GM23338 (cell line): ENCODE measurements at regions not wholly inside any gene's neighbourhood (a gene's known extent, or its start where the extent isn't known, plus 50 kb on each side); places are given as distances from the start of the nearest gene placed in this dataset.

ENCODE experiments used
- ATAC-seq: fragments of 200-7000 bp; cut with Tn5 transposase; 3 replicates; pipeline ENCODE4 v1.9.1; 2020
- DNase-seq: peaks from one replicate; pipeline ENCODE4 v3.0.0-alpha.2; 2015; ENCODE audit warnings: low spot score
- H2AFZ ChIP-seq: fragments of 200-600 bp; sonication (generic); 2 replicates; pipeline ENCODE4 v1.8.0; 2016; ENCODE audit warnings: antibody characterized with exemption, mild to moderate bottlenecking, moderate library complexity
- H3F3A ChIP-seq: fragments of 200-600 bp; sonication (generic); replicated peaks from 2 replicates; pipeline ENCODE4 v1.8.0; 2017; ENCODE audit warnings: antibody characterized with exemption, mixed run types, low read depth
- H3K27ac ChIP-seq: fragments of 200-600 bp; sonication (generic); 2 replicates; pipeline ENCODE4 v1.6.1; 2016; ENCODE audit warnings: low read depth
- H3K27me3 ChIP-seq: fragments of 200-600 bp; sonication (generic); 2 replicates; pipeline ENCODE4 v1.8.0; 2016; ENCODE audit warnings: mild to moderate bottlenecking, mixed run types, moderate library complexity; ENCODE audit not compliant: insufficient read depth
- H3K36me3 ChIP-seq: fragments of 200-600 bp; sonication (generic); 2 replicates; pipeline ENCODE4 v1.8.0; 2016; ENCODE audit warnings: mild to moderate bottlenecking; ENCODE audit not compliant: insufficient read depth
- H3K4me1 ChIP-seq: fragments of 200-600 bp; sonication (generic); 2 replicates; pipeline ENCODE4 v1.8.0; 2016; ENCODE audit warnings: mild to moderate bottlenecking, moderate library complexity; ENCODE audit not compliant: insufficient read depth
- H3K4me2 ChIP-seq: fragments of 200-600 bp; sonication (generic); 2 replicates; pipeline ENCODE4 v1.7.1; 2017; ENCODE audit warnings: mixed run types
- H3K4me3 ChIP-seq: fragments of 200-600 bp; sonication (generic); 2 replicates; pipeline ENCODE4 v1.6.1; 2016; ENCODE audit warnings: mixed run types
- H3K79me2 ChIP-seq: fragments of 200-600 bp; sonication (generic); replicated peaks from 2 replicates; pipeline ENCODE4 v1.8.0; 2017; ENCODE audit warnings: mild to moderate bottlenecking; ENCODE audit not compliant: insufficient read depth
- H3K9me2 ChIP-seq: fragments of 200-600 bp; sonication (generic); 2 replicates; pipeline ENCODE4 v1.8.0; 2017; ENCODE audit not compliant: insufficient read depth
- H4K20me1 ChIP-seq: fragments of 200-600 bp; sonication (generic); replicated peaks from 2 replicates; pipeline ENCODE4 v1.8.0; 2017; ENCODE audit warnings: mild to moderate bottlenecking; ENCODE audit not compliant: insufficient read depth
- H3K27ac Mint-ChIP-seq: 2 replicates; pipeline ENCODE4 v1.8.0; 2020; ENCODE audit warnings: inconsistent platforms, mild to moderate bottlenecking, moderate library complexity, mixed read lengths
- H3K27me3 Mint-ChIP-seq: 3 replicates; pipeline ENCODE4 v1.8.0; 2022; ENCODE audit warnings: low read depth, mild to moderate bottlenecking, moderate library complexity, mixed read lengths, inconsistent platforms; ENCODE audit not compliant: insufficient read depth, poor library complexity
- H3K36me3 Mint-ChIP-seq: 3 replicates; pipeline ENCODE4 v1.8.0; 2021; ENCODE audit warnings: low read depth, mild to moderate bottlenecking, inconsistent platforms, moderate library complexity, mixed read lengths
- H3K4me1 Mint-ChIP-seq: 3 replicates; pipeline ENCODE4 v1.8.0; 2020; ENCODE audit warnings: mild to moderate bottlenecking, inconsistent platforms, mixed read lengths
- H3K4me3 Mint-ChIP-seq: 3 replicates; pipeline ENCODE4 v1.8.0; 2021; ENCODE audit warnings: moderate library complexity, mild to moderate bottlenecking, inconsistent platforms, mixed read lengths
- H3K9me3 Mint-ChIP-seq: 3 replicates; pipeline ENCODE4 v1.8.0; 2020; ENCODE audit warnings: moderate library complexity, mild to moderate bottlenecking, inconsistent platforms, mixed read lengths
- CREB1 ChIP-seq: fragments of 250-450 bp; sonication (Bioruptor Pico); IDR thresholded peaks from 2 replicates; pipeline ENCODE4 v1.5.0; 2020; ENCODE audit warnings: low read depth, mild to moderate bottlenecking, moderate library complexity
- CTCF ChIP-seq, 2 experiments: fragments of 200-600 bp in 1 of 2; sonication (generic) in 1 of 2; conservative IDR thresholded peaks; 2 replicates each; pipeline versions ENCODE4 v1.5.1 to v1.6.1; 2016 to 2017; ENCODE audit warnings: antibody characterized with exemption in 2 of 2, low read depth in 2 of 2, mild to moderate bottlenecking in 2 of 2, moderate library complexity in 1 of 2
- EZH2 ChIP-seq: fragments of 200-600 bp; sonication (generic); IDR thresholded peaks from one replicate; pipeline ENCODE4 v1.8.0; 2017; ENCODE audit warnings: antibody characterized with exemption, mild to moderate bottlenecking, low read depth; ENCODE audit not compliant: unreplicated experiment
- JUNB ChIP-seq: IDR thresholded peaks from one replicate; pipeline ENCODE4 v1.6.1; 2016; ENCODE audit warnings: antibody characterized with exemption; ENCODE audit not compliant: unreplicated experiment
- ZNF462 ChIP-seq: fragments of 250-450 bp; sonication (Bioruptor Pico); IDR thresholded peaks from 2 replicates; pipeline ENCODE4 v1.5.0; 2020; ENCODE audit warnings: mild to moderate bottlenecking, moderate library complexity

GRCh38 chr6:19013026-19013705 is 626.0 kb downstream of the RNF144B start (continued):
- TF ChIP-seq CREB1 (no peak), EZH2 (no peak), ZNF462 (CRISPR knock-in tag) (no peak), JUNB (no peak)

GRCh38 chr6:19024737-19025136 is 637.6 kb downstream of the RNF144B start:
- Histone ChIP-seq H3K79me2 (no peaks in the 10 kb centered on the region), H4K20me1 (no peaks in the 10 kb centered on the region), H3K27me3 (no peaks in the 10 kb centered on the region), H3K4me2 (no peak overlapping the region), H3K9me2 (no peaks in the 10 kb centered on the region), H3F3A (no peaks in the 10 kb centered on the region), H3K27ac (no peak overlapping the region), H2AFZ (no peak overlapping the region), H3K4me3 (no peak overlapping the region), H3K36me3 (no peaks in the 10 kb centered on the region), H3K4me1 (no peaks in the 10 kb centered on the region)
- ATAC-seq: peak; percentile 93
- H3K4me3 Mint-ChIP-seq: no peak overlapping the region
- no peak for TF ChIP-seq CREB1
- TF ChIP-seq CTCF (conservative IDR thresholded peaks at IDR 0.05; ENCODE audit: low read depth in 2 of 2): peak; percentile 74 to 92
- H3K27ac Mint-ChIP-seq: no peak overlapping the region
- no peaks in the 10 kb centered on the region for H3K36me3 Mint-ChIP-seq
- no peaks in the 10 kb centered on the region for H3K27me3 Mint-ChIP-seq
- DNase-seq: peak; percentile 88
- no peaks in the 10 kb centered on the region for H3K4me1 Mint-ChIP-seq
- no peaks in the 10 kb centered on the region; the same call in 2 of the 3 replicates for H3K9me3 Mint-ChIP-seq
